Renal pelvis (tissue), 1 donor: ENCODE measurements at regions not wholly inside any gene's neighbourhood (a gene's known extent, or its start where the extent isn't known, plus 50 kb on each side); places are given as distances from the start of the nearest gene placed in this dataset.
A peak's percentile ranks its signal among the peaks of the same experiment; 100 is the strongest.

Experiments used
- DNase-seq: peaks from one replicate; pipeline ENCODE4 v3.0.0-alpha.2; 2013

DNA sequence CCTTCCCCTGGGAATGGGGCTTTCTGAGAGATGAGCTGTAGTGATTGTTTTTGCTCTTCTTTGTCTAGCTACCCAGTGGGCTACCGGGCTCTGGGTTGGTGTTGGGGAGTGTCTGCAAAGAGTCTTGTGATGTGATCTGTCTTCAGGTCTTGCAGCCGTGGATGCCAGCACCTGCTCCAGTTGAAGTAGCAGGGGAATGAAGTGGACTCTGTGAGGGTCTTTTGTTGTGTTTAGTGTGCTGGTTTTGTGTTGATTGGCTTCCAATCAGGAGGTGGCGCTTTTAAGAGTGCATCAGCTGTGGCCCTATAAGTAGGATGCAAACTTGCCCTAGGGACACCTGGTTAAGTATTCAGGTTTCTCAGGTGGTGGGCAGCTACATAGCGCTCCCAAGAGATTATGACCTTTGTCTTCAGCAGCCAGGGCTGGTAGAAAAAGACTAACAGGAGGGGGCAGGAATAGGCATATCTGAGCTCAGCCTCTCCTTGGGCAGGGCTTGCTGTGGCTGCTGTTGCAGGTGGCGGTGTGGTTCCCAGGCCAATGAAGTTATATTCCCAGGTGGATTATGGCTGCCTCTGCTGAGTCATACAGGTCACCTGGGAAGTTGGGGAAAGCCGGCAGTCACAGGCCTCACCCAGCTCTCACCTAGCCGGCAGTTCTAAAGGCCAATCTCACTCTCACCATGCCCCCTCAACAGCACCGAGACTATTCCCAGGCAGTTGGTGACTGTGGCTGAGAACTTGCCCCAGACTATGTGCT lies 315.7 kb upstream of the C11orf87 start:
- no peak for DNase-seq

DNA sequence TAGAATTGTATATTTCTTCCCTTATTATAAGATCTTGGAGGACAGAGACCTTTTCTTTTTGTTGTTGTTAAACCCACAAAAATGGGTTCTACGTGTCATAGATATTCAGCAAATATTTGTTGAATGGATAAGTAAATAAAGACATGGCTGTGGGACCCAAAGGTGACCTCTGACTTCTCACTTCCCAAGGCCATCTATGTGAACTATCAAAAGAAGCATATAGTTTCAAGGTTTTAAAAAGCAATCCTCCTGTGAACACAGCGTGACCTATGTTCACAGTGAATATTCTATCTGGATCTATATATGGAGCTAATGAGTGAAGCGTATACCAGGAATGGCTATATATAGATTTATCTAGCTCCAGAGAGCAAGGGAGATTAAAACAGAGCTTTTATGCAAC lies 312.8 kb upstream of the C11orf87 start:
- DNase-seq, result no peak

DNA sequence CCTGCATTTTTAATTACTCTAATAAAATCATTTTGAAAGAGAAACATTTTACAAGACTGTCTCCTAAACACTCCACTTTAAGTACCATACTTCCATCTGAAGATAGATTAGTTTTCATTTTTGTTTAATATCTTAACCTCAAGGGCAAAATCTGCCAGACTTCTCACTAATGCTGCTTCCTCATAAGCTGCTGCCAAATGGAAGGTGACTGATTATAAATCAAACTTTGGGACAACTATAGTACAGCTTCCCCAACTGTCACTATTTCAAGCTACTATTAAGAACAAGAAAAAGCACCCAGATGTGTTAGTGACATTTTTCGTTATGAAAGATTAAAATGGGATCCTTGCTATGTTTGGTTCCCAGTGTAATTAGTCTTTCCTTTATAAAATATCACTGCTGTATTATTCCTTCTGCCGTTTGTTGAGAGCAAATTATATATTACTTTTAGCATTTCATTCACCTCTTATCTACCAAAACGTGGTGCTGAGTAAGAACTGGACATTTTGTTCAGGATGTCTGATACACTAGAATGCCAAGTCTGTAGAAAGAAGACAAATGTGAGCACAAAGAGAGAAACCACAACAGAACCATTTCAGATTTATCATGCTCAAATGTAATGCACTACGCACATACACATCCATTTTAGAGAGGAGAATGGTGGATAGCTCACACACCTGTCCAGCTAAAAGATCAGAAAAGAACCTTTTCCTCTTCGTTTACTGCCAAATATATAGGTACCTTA lies 312.2 kb upstream of the C11orf87 start:
- no peak for DNase-seq

DNA sequence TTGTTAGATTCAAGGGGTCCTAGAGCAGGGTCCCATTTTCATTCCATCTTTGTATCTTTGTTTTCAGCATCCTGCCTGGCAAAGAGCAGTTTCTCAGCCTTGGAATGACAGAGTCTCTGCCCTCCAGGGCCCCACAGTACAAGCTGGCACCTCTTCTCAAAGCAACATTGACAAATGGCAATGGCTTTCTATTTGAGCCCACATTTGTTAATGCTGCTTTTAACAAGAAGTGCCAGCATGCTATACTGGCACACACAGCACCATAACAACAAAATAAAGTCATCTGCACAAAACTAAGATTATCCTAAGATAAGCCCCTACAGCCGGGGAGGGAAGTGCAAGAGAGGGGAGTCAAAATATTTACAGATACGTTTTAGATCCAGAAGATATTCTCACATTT lies 309.7 kb upstream of the C11orf87 start:
- no peak for DNase-seq

DNA sequence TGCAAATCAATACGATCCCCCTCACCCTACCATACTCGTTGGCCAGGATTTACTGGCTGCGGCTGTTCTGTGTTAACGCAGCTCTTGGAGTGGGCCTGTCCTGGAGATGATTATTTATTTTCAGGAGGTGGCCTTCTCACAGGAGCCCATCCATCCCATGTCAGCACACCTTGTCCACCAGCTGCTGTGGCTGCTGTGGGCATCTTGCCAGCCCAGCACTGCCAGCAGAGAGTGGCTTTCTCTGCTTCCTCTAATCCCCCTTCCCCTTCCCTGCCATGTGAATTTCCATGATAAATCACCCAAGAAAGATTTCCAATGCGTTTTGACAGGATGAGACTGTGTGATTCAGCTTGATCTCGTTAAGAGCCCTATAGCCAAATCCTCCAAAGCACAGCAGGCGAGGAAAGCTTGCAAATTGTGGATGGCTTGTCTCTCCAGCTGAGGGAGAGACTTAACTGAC lies 309.1 kb upstream of the C11orf87 start:
- no peak for DNase-seq

DNA sequence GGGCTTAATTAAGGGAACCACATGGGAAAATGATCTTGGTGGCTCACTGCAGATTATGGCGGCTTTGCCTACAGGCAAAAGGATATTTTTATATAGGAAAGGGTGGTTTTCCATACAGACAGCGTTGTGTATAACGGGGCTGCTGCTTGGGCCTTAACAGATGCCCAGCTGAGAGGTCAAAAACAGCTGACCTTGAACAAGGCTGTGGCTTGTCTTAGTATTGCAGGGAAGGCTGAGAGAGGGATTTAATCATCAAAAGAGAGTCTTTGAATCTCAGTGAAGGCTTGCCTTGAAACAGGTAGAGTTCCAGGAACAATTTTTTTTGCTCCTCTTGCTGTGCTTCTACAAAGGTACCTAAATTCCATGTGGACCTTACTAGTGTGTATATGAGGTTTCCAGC lies 301.6 kb upstream of the C11orf87 start:
- DNase-seq, result no peak

DNA sequence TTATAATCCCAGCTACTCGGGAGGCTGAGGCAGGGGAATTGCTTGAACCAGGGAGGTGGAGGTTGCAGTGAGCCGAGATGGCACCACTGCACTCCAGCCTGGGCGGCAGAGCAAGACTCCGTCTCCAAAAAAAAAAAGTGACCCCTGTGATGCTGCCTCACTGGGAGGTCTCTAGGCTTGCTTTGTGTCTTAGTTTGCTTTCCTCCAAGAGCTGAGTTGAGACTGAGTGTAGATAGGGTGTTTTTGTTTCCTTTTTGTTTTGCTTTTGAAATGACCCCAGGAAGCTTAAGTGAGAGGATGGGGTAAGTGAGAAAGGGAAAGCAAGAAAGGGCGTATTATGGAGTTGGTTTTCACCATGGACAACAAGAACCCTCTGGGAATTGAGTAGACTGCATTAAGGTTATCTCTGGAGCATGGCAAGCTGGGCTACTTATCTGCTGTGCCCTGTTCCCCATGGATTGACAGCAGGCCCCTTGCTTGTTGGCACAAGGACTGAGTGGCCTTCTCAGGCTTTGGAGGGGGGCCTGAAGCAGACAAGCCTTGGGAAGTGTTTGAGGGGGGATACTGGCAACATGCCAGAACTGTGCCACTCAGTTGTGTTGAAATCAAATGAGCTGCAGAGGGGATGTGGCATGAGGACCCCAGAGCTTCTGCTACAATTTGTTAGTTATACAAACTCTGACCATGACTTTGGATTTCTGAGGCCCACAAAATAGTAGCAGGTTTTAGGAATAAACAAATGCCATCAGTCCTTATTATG lies 300.6 kb upstream of the C11orf87 start:
- no peak for DNase-seq

DNA sequence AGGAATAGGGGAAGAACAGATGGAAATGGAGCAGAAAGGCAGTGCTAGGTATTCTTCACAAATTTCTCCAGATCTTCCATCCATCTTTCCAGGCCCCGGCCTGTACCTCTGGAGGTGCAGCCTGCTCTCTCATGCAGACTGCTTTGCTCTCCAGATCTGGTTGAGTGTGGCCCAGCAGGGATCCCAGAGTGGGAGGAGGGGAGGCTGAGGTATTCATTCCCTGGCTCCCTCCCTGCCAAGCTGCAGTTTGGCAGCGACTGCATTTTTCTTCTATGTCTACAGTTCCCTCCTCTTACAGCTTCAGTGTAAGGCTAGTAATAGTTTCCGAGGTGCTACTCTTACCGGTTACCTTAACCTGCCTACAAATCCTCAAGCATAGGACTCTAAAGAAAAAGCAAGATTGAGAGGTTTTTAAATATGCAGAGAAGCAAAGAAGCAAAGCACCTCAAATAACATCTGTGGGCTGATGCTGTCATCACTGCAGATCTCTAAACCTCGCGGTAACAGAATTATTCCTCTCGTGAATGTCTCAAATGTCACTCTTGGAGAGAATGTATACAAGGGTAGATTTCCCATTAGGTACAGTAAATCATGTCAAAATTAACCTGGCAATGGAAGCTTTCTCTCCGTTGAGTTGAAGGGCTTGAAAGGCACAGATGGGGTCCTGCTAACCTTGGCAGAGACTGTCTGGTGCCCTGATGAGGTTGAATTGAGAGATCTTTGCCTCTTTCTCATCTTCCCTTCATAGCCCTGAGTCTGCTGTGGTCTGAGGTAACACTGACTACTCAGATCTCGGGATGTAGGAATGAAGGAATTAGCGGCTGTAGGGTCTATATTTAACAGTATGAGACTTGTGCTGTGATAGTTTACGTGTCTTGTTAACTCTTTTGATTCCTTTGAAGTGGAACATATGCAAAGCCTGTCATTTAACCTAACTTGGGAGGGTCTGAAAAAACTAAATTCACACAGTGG lies 297.9 kb upstream of the C11orf87 start:
- peak; percentile 20 for DNase-seq

DNA sequence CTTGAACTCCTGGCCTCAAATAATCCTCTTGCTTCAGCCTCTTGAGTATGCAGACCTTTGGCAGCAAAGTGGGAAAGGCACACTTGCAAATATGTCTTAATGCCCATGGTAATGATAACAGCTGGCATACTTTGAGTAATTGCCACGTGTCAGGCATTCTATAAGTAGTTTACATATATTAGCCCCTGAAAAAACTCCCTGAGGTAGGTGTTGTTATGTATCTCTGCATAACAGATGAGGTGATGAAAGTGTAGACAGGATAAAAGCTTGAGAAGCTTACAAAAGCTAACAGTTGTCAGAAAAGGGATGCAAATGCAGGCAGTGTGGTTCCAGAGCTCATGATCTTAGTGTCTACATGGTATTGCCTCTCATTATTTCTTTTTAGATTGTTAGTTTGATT lies 291.1 kb upstream of the C11orf87 start:
- DNase-seq, result no peak

DNA sequence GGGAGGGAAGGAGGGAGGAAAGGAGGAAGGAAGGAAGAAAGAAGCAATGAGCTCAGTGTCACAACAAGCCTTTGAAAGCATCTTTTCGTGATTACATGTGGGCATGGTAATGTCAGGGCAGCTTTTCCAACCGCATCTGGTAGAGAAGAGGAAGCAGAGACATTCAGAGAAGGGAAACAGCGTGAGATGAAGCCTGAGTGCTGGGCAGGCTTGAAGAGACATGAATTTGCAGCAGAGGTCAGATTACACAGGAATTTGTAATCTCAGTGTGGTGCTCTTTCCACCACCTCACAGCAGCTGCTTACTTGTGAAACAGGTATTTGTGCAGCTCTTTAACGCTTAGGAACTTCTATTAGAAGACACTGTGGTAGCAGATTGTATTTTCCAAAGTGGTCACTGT lies 289.5 kb upstream of the C11orf87 start:
- no peak for DNase-seq

DNA sequence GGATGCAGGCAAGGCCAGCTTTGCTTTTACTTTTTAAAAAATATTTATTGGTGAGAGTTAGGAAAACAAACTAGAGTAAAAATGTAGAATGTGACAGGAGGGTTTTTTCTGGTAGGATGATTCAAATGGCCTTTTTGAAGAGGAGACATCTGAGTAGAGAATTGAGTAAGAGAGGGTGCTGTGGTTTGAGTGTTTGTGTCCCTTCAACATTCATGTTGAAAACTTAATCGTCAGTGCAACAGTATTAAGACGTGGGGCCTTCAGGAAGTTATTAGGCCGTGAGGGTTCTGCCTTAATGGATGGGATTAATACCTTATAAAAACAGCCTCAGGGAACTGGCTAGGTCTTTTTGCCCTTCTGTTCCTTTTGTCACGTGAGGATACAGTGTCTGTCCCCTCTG lies 288.8 kb upstream of the C11orf87 start:
- DNase-seq, result no peak

DNA sequence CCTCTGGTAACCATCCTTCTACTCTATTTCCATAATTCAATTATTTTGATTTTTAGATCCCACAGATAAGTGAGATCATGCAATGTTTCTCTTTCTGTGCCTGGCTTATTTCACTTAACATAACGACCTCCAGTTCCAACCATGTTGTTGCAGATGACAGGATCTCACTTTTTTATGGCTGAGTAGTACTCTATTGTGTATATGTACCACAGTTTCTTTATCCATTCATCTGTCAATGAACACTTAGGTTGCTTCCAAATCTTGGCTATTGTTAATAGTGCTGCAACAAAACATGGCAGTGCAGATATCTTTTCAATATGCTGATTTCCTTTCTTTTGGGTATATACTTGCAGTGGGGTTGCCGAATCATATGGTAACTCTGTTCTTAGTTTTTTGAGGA lies 286.4 kb upstream of the C11orf87 start:
- DNase-seq, result no peak

DNA sequence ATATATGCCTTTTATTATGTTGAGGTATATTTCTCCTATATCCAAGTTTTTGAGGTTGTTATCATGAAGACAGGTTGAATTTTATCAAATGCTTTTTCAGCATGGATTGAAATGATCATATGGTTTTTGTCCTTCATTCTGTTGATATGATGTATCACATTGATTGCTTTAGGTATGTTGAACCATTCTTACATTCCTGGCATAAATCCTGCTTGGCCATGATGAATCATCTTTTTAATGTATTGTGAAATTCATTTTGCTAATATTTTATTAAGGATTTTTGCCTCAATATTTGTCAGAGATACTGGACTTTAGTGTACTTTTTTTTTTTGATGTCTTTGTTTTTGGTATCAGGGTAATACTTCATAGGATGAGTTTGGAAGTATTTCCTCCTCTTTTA lies 283.8 kb upstream of the C11orf87 start:
- DNase-seq, result no peak

DNA sequence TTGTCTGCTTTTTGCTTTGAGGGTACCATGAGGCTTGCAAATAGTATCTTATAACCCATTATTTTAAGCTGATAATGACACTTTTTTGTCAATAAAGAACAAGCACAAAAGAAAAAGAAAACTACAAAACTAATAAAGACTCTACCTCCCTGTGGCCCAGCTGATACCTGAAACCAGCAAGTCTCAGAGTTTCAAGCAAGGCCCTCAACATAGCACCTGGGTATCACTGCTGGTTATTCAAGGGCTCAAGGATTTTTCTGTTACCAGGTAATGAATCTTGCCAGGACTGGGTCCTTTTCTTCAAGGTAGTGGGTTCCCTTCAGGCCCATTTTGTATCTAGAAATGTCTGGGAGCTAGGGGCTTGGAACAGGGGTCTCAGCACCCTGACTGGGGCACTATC lies 281.6 kb upstream of the C11orf87 start:
- DNase-seq, result no peak

DNA sequence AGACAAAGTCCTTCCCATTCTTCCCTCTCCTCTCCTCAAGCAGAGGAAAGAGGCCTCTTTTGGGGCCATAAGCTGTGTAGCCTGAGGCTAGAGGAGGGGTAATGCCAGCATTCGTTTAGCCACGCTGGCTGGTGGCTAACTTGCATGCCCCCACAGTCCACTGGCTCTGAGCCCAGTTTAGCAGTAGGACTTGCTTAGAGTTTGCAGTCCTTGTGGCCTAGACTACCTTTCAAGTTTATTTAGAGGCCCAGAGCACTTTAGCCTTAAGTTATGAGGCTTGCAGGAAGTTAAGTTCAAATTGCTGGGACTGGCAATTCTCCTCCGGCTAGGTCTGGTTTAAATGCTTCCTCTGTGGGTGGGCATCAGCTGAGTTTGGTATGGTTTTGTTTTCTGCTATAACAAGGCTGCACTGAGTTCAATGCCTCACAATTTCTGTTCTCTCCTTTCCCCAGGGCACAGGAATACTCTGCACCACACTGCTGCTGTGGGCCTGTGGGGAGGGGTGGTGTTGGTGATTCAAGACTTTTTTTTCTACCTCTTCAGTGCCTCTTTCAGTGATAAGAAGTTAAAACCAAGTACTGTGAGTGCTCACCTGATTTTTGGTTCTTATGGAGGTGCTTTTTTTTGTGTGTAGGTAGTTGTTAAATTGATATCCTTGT lies 281.0 kb upstream of the C11orf87 start:
- DNase-seq, result no peak

DNA sequence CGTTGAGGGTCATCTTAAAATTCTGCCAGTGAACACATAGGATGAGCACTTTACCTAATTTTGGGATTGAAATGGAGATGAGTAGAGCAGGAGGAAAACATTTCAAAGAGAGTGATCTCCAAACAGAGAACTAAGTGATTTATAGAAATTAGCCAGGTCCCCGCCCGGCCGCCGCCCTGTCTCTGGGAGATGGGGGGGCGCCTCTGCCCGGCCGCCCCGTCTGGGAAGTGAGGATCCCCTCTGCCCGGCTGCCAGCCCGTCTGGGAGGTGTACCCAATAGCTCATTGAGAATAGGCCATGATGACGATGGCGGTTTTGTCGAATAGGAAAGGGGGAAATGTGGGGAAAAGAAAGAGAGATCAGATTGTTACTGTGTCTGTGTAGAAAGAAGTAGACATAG lies 276.7 kb upstream of the C11orf87 start:
- DNase-seq, result no peak

DNA sequence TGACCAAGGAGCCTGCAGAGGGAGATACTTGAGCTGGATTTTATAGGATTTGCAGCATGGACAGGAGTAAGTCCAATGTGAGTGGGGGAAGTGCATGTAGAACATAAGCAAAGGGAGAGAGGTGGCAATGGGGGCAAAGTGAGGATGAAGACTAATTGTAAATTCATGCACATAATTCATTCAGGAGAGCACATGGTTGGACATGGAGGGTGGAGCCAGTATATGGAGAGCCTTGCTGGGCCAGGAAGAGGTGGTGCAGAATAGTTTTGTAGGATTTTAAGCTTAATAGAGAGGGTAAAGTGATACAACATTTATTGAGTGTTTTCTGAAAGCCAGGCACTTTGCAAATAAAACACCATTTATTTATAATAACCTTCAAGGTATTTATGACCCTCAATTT lies 274.3 kb upstream of the C11orf87 start:
- DNase-seq, result no peak

DNA sequence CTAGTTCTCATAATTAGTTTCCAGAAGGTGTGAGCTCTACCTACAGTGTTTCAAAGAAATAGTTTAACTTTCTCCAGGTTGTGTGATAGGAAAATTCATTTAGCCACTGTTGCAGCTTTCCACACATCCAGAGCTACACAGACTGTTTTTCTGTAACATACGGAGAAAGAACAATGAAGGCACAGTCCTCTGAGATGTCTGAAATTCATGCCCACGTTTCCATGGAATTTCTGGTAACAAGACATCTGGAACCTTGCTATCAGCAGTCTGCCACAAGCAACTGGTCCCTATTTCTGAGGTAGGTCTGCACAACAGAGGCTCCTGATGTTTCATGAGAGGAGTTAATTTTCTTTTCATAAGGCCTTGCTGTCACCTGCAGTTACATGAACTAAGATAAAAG lies 273.3 kb upstream of the C11orf87 start:
- no peak for DNase-seq

DNA sequence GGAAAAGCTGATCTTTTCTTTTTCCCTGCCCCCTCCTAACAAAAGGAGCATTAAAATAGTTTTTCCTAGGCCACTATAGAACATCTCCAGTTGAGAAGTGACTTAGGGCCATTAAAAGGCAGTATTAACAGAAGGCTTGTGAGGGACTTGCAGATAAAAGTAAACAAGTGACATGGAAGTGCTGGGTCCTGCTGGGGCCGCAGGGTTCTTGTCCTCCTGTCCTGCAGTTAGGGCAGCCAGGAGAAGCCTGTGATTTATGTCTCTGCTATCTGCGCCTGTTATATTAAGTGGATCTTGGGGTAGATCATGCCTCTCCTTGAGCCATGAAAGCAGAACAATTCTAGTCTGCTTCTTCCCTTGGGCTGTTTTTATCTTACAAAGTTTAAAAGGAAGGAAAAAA lies 271.4 kb upstream of the C11orf87 start:
- DNase-seq, result no peak

DNA sequence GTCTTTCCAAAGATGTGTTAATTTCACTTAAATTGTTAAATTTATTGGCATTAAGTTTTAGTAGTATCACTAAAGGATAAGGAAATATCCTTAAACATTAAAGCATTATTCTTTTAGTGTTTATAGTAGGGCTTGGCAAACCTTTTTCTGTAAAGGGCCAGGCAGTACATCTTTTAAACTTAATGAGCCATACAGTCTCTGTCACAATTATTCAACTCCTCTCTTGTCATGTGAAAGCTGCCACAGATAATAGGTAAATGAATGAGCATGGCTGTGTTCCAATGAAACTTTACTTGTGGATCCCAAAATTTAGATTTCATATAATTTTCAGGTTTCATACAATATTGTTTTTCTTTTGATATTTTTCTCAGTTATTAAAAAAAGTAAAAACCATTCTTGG lies 268.2 kb upstream of the C11orf87 start:
- peak; percentile 58 for DNase-seq

DNA sequence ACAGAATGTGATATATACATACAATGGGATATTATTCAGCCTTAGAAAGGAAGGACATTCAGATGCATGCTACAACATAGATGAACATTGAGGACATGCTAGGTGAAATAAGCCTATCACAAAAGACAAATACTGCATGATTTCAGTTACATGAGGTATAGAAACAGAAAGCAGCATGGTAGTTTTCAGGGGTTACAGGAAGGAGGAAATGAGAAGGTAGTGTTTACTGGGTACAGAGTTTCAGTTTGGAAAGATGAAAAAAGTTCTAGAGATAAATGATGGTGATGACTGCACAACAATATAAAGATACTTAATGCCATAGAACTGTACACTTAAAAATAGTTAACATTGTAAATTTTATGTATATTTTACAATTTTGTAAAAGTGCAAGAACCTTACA lies 266.7 kb upstream of the C11orf87 start:
- DNase-seq, result no peak
